Esophagus (tissue), 2 donors: ENCODE measurements at regions not wholly inside any gene's neighbourhood (a gene's known extent, or its start where the extent isn't known, plus 50 kb on each side); places are given as distances from the start of the nearest gene placed in this dataset.

Experiments used
- H3K27ac ChIP-seq, 2 donors: one replicate each; pipeline ENCODE4 v1.5.1; 2013; ENCODE audit warnings: low read depth in 2 of 2, mild to moderate bottlenecking in 2 of 2, inconsistent platforms in 1 of 2, low read length in 1 of 2, moderate library complexity in 1 of 2
- H3K27me3 ChIP-seq, 2 donors: one replicate each; pipeline ENCODE4 v1.6.1; 2013; ENCODE audit warnings: low read length in 2 of 2, control low read depth in 1 of 2, mild to moderate bottlenecking in 1 of 2; ENCODE audit not compliant: insufficient read depth in 2 of 2, control insufficient read depth in 1 of 2
- H3K36me3 ChIP-seq, 2 donors: one replicate each; pipeline ENCODE4 v1.6.1; 2013; ENCODE audit warnings: low read length in 1 of 2; ENCODE audit not compliant: control insufficient read depth in 2 of 2, insufficient read depth in 2 of 2
- H3K4me1 ChIP-seq, 2 donors: one replicate each; pipeline ENCODE4 v1.6.1; 2013; ENCODE audit warnings: low read length in 1 of 2; ENCODE audit not compliant: control insufficient read depth in 2 of 2, insufficient read depth in 2 of 2
- H3K4me3 ChIP-seq, 2 donors: one replicate each; pipeline ENCODE4 v1.5.1; 2013; ENCODE audit warnings: low read length in 2 of 2, mild to moderate bottlenecking in 2 of 2, low read depth in 1 of 2, moderate library complexity in 1 of 2
- H3K9me3 ChIP-seq, 2 donors: one replicate each; pipeline ENCODE4 v1.6.1; 2013; ENCODE audit warnings: mild to moderate bottlenecking in 2 of 2, low read depth in 1 of 2, low read length in 1 of 2, moderate library complexity in 1 of 2; ENCODE audit not compliant: control insufficient read depth in 2 of 2, insufficient read depth in 1 of 2
- WGBS, 2 donors: extraction: QIAGEN DNeasy Blood & Tissue Kit; methylation state at CpG; one replicate each; pipeline ENCODE4 v1.1.7; 2013; 5-methylcytosine and 5-hydroxymethylcytosine counted together
- donor health status: healthy with polysubstance abuse.
- donor health status: Bipolar disorder and iron deficiency.

- H3K27me3 ChIP-seq = peaks cover 0 to 2% of the 10 kb centered on the region in 2 donors
- H3K36me3 ChIP-seq = no peaks in the 10 kb centered on the region
- H3K4me1 ChIP-seq = no peaks in the 10 kb centered on the region
- 89% methylated on average over 3 of the region's 3 CpGs for WGBS, 2 donors
- H3K9me3 ChIP-seq = no peaks in the 10 kb centered on the region
- H3K4me3 ChIP-seq = no peak overlapping the region
- no peak overlapping the region for H3K27ac ChIP-seq
Measured at GRCh38 chr13:76737526-76737925, 148.7 kb downstream of the KCTD12 start.

- H3K4me1 ChIP-seq = no peaks in the 10 kb centered on the region
- peaks cover 0 to 2% of the 10 kb centered on the region in 2 donors for H3K27me3 ChIP-seq
- H3K9me3 ChIP-seq = no peaks in the 10 kb centered on the region
- H3K36me3 ChIP-seq = no peaks in the 10 kb centered on the region
- WGBS, 2 donors = 81 to 86% methylated on average over 3 of the region's 3 CpGs
- H3K4me3 ChIP-seq = no peak overlapping the region
- no peak overlapping the region for H3K27ac ChIP-seq
Measured at GRCh38 chr13:76735641-76736040, 150.6 kb downstream of the KCTD12 start.

GRCh38 chr13:76733671-76734070 is 152.5 kb downstream of the KCTD12 start:
- H3K9me3 ChIP-seq = no peaks in the 10 kb centered on the region
- no peak overlapping the region for H3K27ac ChIP-seq
- peaks cover 0 to 2% of the 10 kb centered on the region in 2 donors for H3K27me3 ChIP-seq
- H3K4me1 ChIP-seq = no peaks in the 10 kb centered on the region
- H3K4me3 ChIP-seq = no peak overlapping the region
- WGBS, 2 donors = 78 to 85% methylated on average over 3 of the region's 3 CpGs
- no peaks in the 10 kb centered on the region for H3K36me3 ChIP-seq

GRCh38 chr13:76732367-76732766 is 153.8 kb downstream of the KCTD12 start:
- Histone ChIP-seq H3K27ac (no peak overlapping the region), H3K4me3 (no peak overlapping the region), H3K36me3 (no peaks in the 10 kb centered on the region), H3K27me3 (no peaks in the 10 kb centered on the region), H3K9me3 (no peaks in the 10 kb centered on the region), H3K4me1 (no peaks in the 10 kb centered on the region)
- WGBS, 2 donors = 79 to 84% methylated on average over 2 of the region's 2 CpGs

- no peak overlapping the region for H3K27ac ChIP-seq
- no peaks in the 10 kb centered on the region for H3K9me3 ChIP-seq
- no peaks in the 10 kb centered on the region for H3K4me1 ChIP-seq
- no peak overlapping the region for H3K4me3 ChIP-seq
- 46 to 55% methylated on average over 4 of the region's 4 CpGs for WGBS, 2 donors
- no peaks in the 10 kb centered on the region for H3K36me3 ChIP-seq
- no peaks in the 10 kb centered on the region for H3K27me3 ChIP-seq
Measured at GRCh38 chr13:76730220-76730619, 156.0 kb downstream of the KCTD12 start.

GRCh38 chr13:76729691-76730090 is 156.5 kb downstream of the KCTD12 start:
- no peaks in the 10 kb centered on the region for H3K27me3 ChIP-seq
- H3K4me3 ChIP-seq = no peak overlapping the region
- H3K4me1 ChIP-seq = no peaks in the 10 kb centered on the region
- 69 to 76% methylated on average over 1 of the region's 1 CpG for WGBS, 2 donors
- H3K27ac ChIP-seq = no peak overlapping the region
- no peaks in the 10 kb centered on the region for H3K9me3 ChIP-seq
- no peaks in the 10 kb centered on the region for H3K36me3 ChIP-seq

- H3K27ac ChIP-seq = no peak overlapping the region
- H3K4me1 ChIP-seq = no peaks in the 10 kb centered on the region
- H3K9me3 ChIP-seq = no peaks in the 10 kb centered on the region
- no peaks in the 10 kb centered on the region for H3K36me3 ChIP-seq
- no peak overlapping the region for H3K4me3 ChIP-seq
- 35 to 36% methylated on average over 1 of the region's 1 CpG for WGBS, 2 donors
- H3K27me3 ChIP-seq = no peaks in the 10 kb centered on the region
Measured at GRCh38 chr13:76725896-76726295, 160.3 kb downstream of the KCTD12 start.

GRCh38 chr13:76725211-76725610 is 161.0 kb downstream of the KCTD12 start:
- H3K27me3 ChIP-seq = peaks cover 0 to 3% of the 10 kb centered on the region in 2 donors
- no peak overlapping the region for H3K27ac ChIP-seq
- no peaks in the 10 kb centered on the region for H3K4me1 ChIP-seq
- H3K4me3 ChIP-seq = no peak overlapping the region
- no peaks in the 10 kb centered on the region for H3K36me3 ChIP-seq
- no peaks in the 10 kb centered on the region for H3K9me3 ChIP-seq
- 29 to 56% methylated on average over 1 of the region's 1 CpG for WGBS, 2 donors

- H3K36me3 ChIP-seq = no peaks in the 10 kb centered on the region
- WGBS, 2 donors = 70 to 77% methylated on average over 2 of the region's 2 CpGs
- no peak overlapping the region for H3K27ac ChIP-seq
- H3K4me1 ChIP-seq = no peaks in the 10 kb centered on the region
- H3K9me3 ChIP-seq = no peaks in the 10 kb centered on the region
- peaks cover 0 to 3% of the 10 kb centered on the region in 2 donors for H3K27me3 ChIP-seq
- no peak overlapping the region for H3K4me3 ChIP-seq
Measured at GRCh38 chr13:76724421-76724820, 161.8 kb downstream of the KCTD12 start.

GRCh38 chr13:76723551-76724232 is 162.5 kb downstream of the KCTD12 start:
- peak overlapping the region in 1 of 2 donors; percentile 3 for H3K27ac ChIP-seq
- 56 to 58% methylated on average over 5 of the region's 5 CpGs for WGBS, 2 donors

More at GRCh38 chr13:76723551-76724232, 162.5 kb downstream of the KCTD12 start:
- peaks cover 0 to 3% of the 10 kb centered on the region in 2 donors for H3K27me3 ChIP-seq
- H3K4me3 ChIP-seq = no peak overlapping the region
- no peaks in the 10 kb centered on the region for H3K4me1 ChIP-seq
- no peaks in the 10 kb centered on the region for H3K36me3 ChIP-seq
- no peaks in the 10 kb centered on the region for H3K9me3 ChIP-seq
